Tibial artery (tissue), 4 donors: ENCODE measurements at regions not wholly inside any gene's neighbourhood (a gene's known extent, or its start where the extent isn't known, plus 50 kb on each side); places are given as distances from the start of the nearest gene placed in this dataset.
"Not testable (repeated sequence)": the region's sequence is repeated elsewhere in the genome, so short reads cannot be mapped to it uniquely, and the experiment has no call there.

Source experiments
- DNase-seq, 2 donors: peaks; one replicate each; pipeline ENCODE4 v3.0.0-alpha.2; 2019
- H3K27ac ChIP-seq, 2 donors: fragments of 200-600 bp; sonication (generic) in 1 of 2; 1 replicate in 1 of 2; 2 replicates in 1 of 2; pipeline ENCODE4 v1.5.1; 2018 to 2019; ENCODE audit warnings: mild to moderate bottlenecking in 1 of 2
- H3K27me3 ChIP-seq, 2 donors: fragments of 200-600 bp; sonication (generic) in 1 of 2; one replicate each; pipeline versions ENCODE4 v1.5.1 to v1.6.0; 2016 to 2019
- H3K36me3 ChIP-seq, 3 donors: fragments of 200-600 bp; sonication (generic) in 2 of 3; one replicate each; pipeline ENCODE4 v1.5.1; 2016 to 2019; ENCODE audit warnings: mild to moderate bottlenecking in 2 of 3
- H3K4me1 ChIP-seq, 4 donors: fragments of 200-600 bp; sonication (generic) in 2 of 4; 1 replicate in 3 of 4; 2 replicates in 1 of 4; pipeline ENCODE4 v1.5.1; 2016 to 2019
- H3K4me3 ChIP-seq, 2 donors: fragments of 200-600 bp; sonication (generic) in 1 of 2; 1 replicate in 1 of 2; 2 replicates in 1 of 2; pipeline ENCODE4 v1.5.1; 2018 to 2019; ENCODE audit warnings: mild to moderate bottlenecking in 2 of 2
- H3K9me3 ChIP-seq, 3 donors: fragments of 200-600 bp; sonication (generic) in 1 of 3; one replicate each; pipeline ENCODE4 v1.5.1; 2016 to 2019
- CTCF ChIP-seq, 2 experiments: fragments of 200-600 bp in 1 of 2; fragments of 450-650 bp in 1 of 2; IDR thresholded peaks; one replicate each; pipeline ENCODE4 v1.5.1; 2017 to 2019; ENCODE audit warnings: antibody characterized with exemption in 2 of 2, mild to moderate bottlenecking in 1 of 2, moderate library complexity in 1 of 2
- intact Hi-C: fragments of 100-400 bp; cut with DNase I; formaldehyde crosslinking; loops from one replicate; pipeline ENCODE4 v1.15.0; 2023; ENCODE audit warnings: low total_unique reads

- intact Hi-C loops, H3K9me3 ChIP-seq, H3K27ac ChIP-seq: not testable (repeated sequence)
Measured at GRCh38 chr7:65789943-65790342, 82.9 kb upstream of the VKORC1L1 start.

GRCh38 chr7:65791788-65792187 lies 81.1 kb upstream of the VKORC1L1 start:
- intact Hi-C loops, DNase-seq, H3K4me1 ChIP-seq: not testable (repeated sequence)

More at GRCh38 chr7:65789943-65790342, 82.9 kb upstream of the VKORC1L1 start:
- H3K36me3 ChIP-seq, H3K4me1 ChIP-seq, H3K4me3 ChIP-seq, DNase-seq, H3K27me3 ChIP-seq: not testable (repeated sequence)

GRCh38 chr7:65792726-65793125 lies 80.1 kb upstream of the VKORC1L1 start:
- H3K9me3 ChIP-seq, H3K4me3 ChIP-seq, DNase-seq, H3K4me1 ChIP-seq, intact Hi-C loops, H3K27ac ChIP-seq, H3K27me3 ChIP-seq, H3K36me3 ChIP-seq: not testable (repeated sequence)

More at GRCh38 chr7:65791788-65792187, 81.1 kb upstream of the VKORC1L1 start:
- not testable (repeated sequence) for H3K27me3 ChIP-seq, H3K36me3 ChIP-seq, H3K4me3 ChIP-seq, H3K27ac ChIP-seq, H3K9me3 ChIP-seq

- intact Hi-C loops = not testable (repeated sequence)
Measured at GRCh38 chr7:65794671-65795391, 78.0 kb upstream of the VKORC1L1 start.

GRCh38 chr7:65795392-65795716 lies 77.5 kb upstream of the VKORC1L1 start:
- H3K4me1 ChIP-seq, H3K27me3 ChIP-seq, intact Hi-C loops, H3K9me3 ChIP-seq, DNase-seq, H3K4me3 ChIP-seq, H3K27ac ChIP-seq, H3K36me3 ChIP-seq: not testable (repeated sequence)

More at GRCh38 chr7:65794671-65795391, 78.0 kb upstream of the VKORC1L1 start:
- not testable (repeated sequence) for H3K9me3 ChIP-seq, H3K4me3 ChIP-seq, H3K27ac ChIP-seq, H3K4me1 ChIP-seq, H3K36me3 ChIP-seq, DNase-seq, H3K27me3 ChIP-seq

GRCh38 chr7:65796205-65796604 lies 76.7 kb upstream of the VKORC1L1 start:
- Histone ChIP-seq H3K27me3 (no peaks in the 10 kb centered on the region), H3K9me3 (no peaks in the 10 kb centered on the region), H3K4me3 (no peak overlapping the region), H3K27ac (no peak overlapping the region), H3K4me1 (no peaks in the 10 kb centered on the region), H3K36me3 (no peaks in the 10 kb centered on the region)
- no peak for DNase-seq
- intact Hi-C loops = no loop called here
- no peak for TF ChIP-seq CTCF (IDR thresholded peaks at IDR 0.05)

- H3K36me3 ChIP-seq, H3K27ac ChIP-seq, H3K4me1 ChIP-seq, DNase-seq, intact Hi-C loops, H3K27me3 ChIP-seq, H3K9me3 ChIP-seq, H3K4me3 ChIP-seq: not testable (repeated sequence)
Measured at GRCh38 chr7:65797086-65797485, 75.8 kb upstream of the VKORC1L1 start.

- H3K27ac ChIP-seq, intact Hi-C loops, DNase-seq, H3K9me3 ChIP-seq, H3K4me1 ChIP-seq, H3K27me3 ChIP-seq, H3K36me3 ChIP-seq, H3K4me3 ChIP-seq: not testable (repeated sequence)
Measured at GRCh38 chr7:65797566-65797965, 75.3 kb upstream of the VKORC1L1 start.

- Histone ChIP-seq H3K36me3 (no peaks in the 10 kb centered on the region), H3K9me3 (no peaks in the 10 kb centered on the region), H3K27ac (no peak overlapping the region), H3K27me3 (no peaks in the 10 kb centered on the region), H3K4me1 (no peaks in the 10 kb centered on the region), H3K4me3 (no peak overlapping the region)
- intact Hi-C loops = no loop called here
- DNase-seq = no peak
- TF ChIP-seq CTCF (IDR thresholded peaks at IDR 0.05) = no peak
Measured at GRCh38 chr7:65798111-65799075, 74.5 kb upstream of the VKORC1L1 start.

GRCh38 chr7:65800191-65800590 lies 72.7 kb upstream of the VKORC1L1 start:
- H3K27me3 ChIP-seq, intact Hi-C loops, H3K36me3 ChIP-seq, DNase-seq, H3K4me1 ChIP-seq, H3K9me3 ChIP-seq, H3K4me3 ChIP-seq, H3K27ac ChIP-seq: not testable (repeated sequence)
